K562 (cell line): ENCODE measurements at regions not wholly inside any gene's neighbourhood (a gene's known extent, or its start where the extent isn't known, plus 50 kb on each side); places are given as distances from the start of the nearest gene placed in this dataset.

Source experiments
- ATAC-seq: fragments of 200-7000 bp; cut with Tn5 transposase; 3 replicates; pipeline ENCODE4 v1.9.1; 2020; ENCODE audit warnings: moderate library complexity
- BruUV-seq: library from RNA; stranded (reverse); fragments of 400-500 nt; replicated peaks from 2 replicates; lab custom pipeline; 2021; lab: Mats Ljungman, UMichigan
- CTCF ChIA-PET: fragments of 300-600 bp; formaldehyde crosslinking; extraction: SDS; loops from one replicate; lab custom pipeline; 2021; ENCODE audit warnings: low intra/inter-chr PET ratio; lab: Yijun Ruan, JAX
- POLR2A ChIA-PET: fragments of 300-600, 350-650 bp; sonication (Branson Sonifier 250); formaldehyde crosslinking; extraction: SDS; loops from one replicate; lab custom pipeline; 2021; ENCODE audit warnings: antibody characterized with exemption, inconsistent platforms; lab: Yijun Ruan, JAX
- DNase-seq, 4 experiments: peaks; one replicate each; pipeline versions ENCODE4 v3.0.0 to v3.0.0-alpha.2; 2011 to 2018; ENCODE audit warnings: low spot score in 3 of 4, mixed read lengths in 3 of 4; ENCODE audit errors: extremely low read depth in 1 of 4
- FAIRE-seq: peaks from 2 replicates; lab custom pipeline; 2011; peaks lifted over from hg19 to GRCh38; lab: Jason Lieb, UNC
- H2AFZ ChIP-seq: 2 replicates; pipeline ENCODE4 v1.6.0; 2011; ENCODE audit warnings: low read depth, low read length, control low read depth, inconsistent platforms
- H3K27ac ChIP-seq: fragments of 200-600 bp; 3 replicates; pipeline ENCODE4 v1.8.0; 2011; ENCODE audit warnings: low read depth, mild to moderate bottlenecking, control low read depth, inconsistent platforms, low read length, moderate library complexity, mixed read lengths; ENCODE audit errors: extremely low read depth
- H3K27me3 ChIP-seq, 2 experiments: fragments of 300-600 bp in 1 of 2; 2 replicates in 1 of 2; 3 replicates in 1 of 2; pipeline versions ENCODE4 v1.6.0 to v1.8.0; 2011; ENCODE audit warnings: inconsistent platforms in 2 of 2, low read length in 2 of 2, mild to moderate bottlenecking in 1 of 2, mixed read lengths in 1 of 2, moderate library complexity in 1 of 2; ENCODE audit not compliant: control insufficient read depth in 2 of 2, insufficient read depth in 2 of 2
- H3K36me3 ChIP-seq: fragments of 300-600 bp; 3 replicates; pipeline ENCODE4 v1.8.0; 2011; ENCODE audit warnings: mild to moderate bottlenecking, low read length, inconsistent platforms; ENCODE audit not compliant: control insufficient read depth, insufficient read depth
- H3K4me1 ChIP-seq, 2 experiments: fragments of 200-600 bp in 1 of 2; replicated peaks in 1 of 2; 2 replicates in 1 of 2; 3 replicates in 1 of 2; pipeline versions ENCODE4 v1.5.1 to v1.8.0; 2011; ENCODE audit warnings: inconsistent platforms in 2 of 2, low read length in 2 of 2, mild to moderate bottlenecking in 1 of 2, mixed read lengths in 1 of 2, moderate library complexity in 1 of 2; ENCODE audit not compliant: control insufficient read depth in 2 of 2, insufficient read depth in 2 of 2
- H3K4me2 ChIP-seq: 2 replicates; pipeline ENCODE4 v1.6.1; 2011; ENCODE audit warnings: low read length, control low read depth, inconsistent platforms, mixed read lengths; ENCODE audit not compliant: insufficient read depth
- H3K4me3 ChIP-seq: fragments of 200-600 bp; sonication (generic), shearing (Covaris generic); 2 replicates; pipeline ENCODE4 v1.5.1; 2016; ENCODE audit warnings: control low read depth, inconsistent platforms
- H3K79me2 ChIP-seq: fragments of 200-600 bp; 3 replicates; pipeline ENCODE4 v1.8.0; 2011; ENCODE audit warnings: low read length, inconsistent platforms; ENCODE audit not compliant: control insufficient read depth, insufficient read depth
- H3K9ac ChIP-seq, 2 experiments: 2 replicates each; pipeline versions ENCODE4 v1.6.0 to v1.6.1; 2011; ENCODE audit warnings: low read depth in 2 of 2, low read length in 2 of 2, control low read depth in 1 of 2, inconsistent platforms in 1 of 2, mild to moderate bottlenecking in 1 of 2, mixed read lengths in 1 of 2; ENCODE audit not compliant: insufficient read depth in 1 of 2
- H3K9me1 ChIP-seq: one replicate; pipeline ENCODE4 v1.6.0; 2011; ENCODE audit warnings: inconsistent platforms, mild to moderate bottlenecking, low read length, moderate library complexity; ENCODE audit not compliant: control insufficient read depth, insufficient read depth
- H3K9me3 ChIP-seq: replicated peaks from 2 replicates; pipeline ENCODE4 v1.5.1; 2011; ENCODE audit warnings: low read depth, low read length, inconsistent platforms; ENCODE audit not compliant: control insufficient read depth, insufficient read depth
- H4K20me1 ChIP-seq: replicated peaks from 2 replicates; pipeline ENCODE4 v1.6.1; 2011; ENCODE audit warnings: low read length, inconsistent platforms, mixed read lengths; ENCODE audit not compliant: control insufficient read depth, insufficient read depth
- GATAD2A ChIP-seq: fragments of 450-650 bp; IDR thresholded peaks from 2 replicates; pipeline ENCODE4 v1.6.1; 2017
- HMGN3 ChIP-seq: IDR thresholded peaks from 2 replicates; pipeline ENCODE4 v1.6.1; 2011; ENCODE audit warnings: borderline replicate concordance, low read depth, mild to moderate bottlenecking, mixed read lengths, low read length; ENCODE audit not compliant: insufficient read length; ENCODE audit errors: extremely low read depth
- MBD2 ChIP-seq: sonication (generic); IDR thresholded peaks from 2 replicates; pipeline ENCODE4 v1.6.1; 2016; ENCODE audit warnings: low read depth, borderline replicate concordance
- MCM2 ChIP-seq: fragments of 450-650 bp; IDR thresholded peaks from 2 replicates; pipeline ENCODE4 v1.6.1; 2017; ENCODE audit warnings: low read depth, mild to moderate bottlenecking
- SRSF1 ChIP-seq: fragments of 200-400 bp; formaldehyde crosslinking; IDR thresholded peaks from 2 replicates; pipeline ENCODE4 v1.6.1; 2017; ENCODE audit warnings: mild to moderate bottlenecking, low read depth, low read length, moderate library complexity
- TAF7 ChIP-seq: fragments of 450-650 bp; IDR thresholded peaks from 2 replicates; pipeline ENCODE4 v1.6.1; 2016; ENCODE audit warnings: missing genetic modification characterization, missing compliant biosample characterization
- TARDBP ChIP-seq: fragments of 450-650 bp; IDR thresholded peaks from 2 replicates; pipeline ENCODE4 v1.6.1; 2016
- YY1 ChIP-seq, 3 experiments: IDR thresholded peaks; 2 replicates each; pipeline ENCODE4 v1.6.1; 2011; ENCODE audit warnings: low read length in 2 of 3, mild to moderate bottlenecking in 2 of 3, moderate library complexity in 2 of 3, borderline replicate concordance in 1 of 3, control low read depth in 1 of 3, low read depth in 1 of 3; ENCODE audit not compliant: insufficient read depth in 3 of 3, insufficient replicate concordance in 2 of 3, control insufficient read depth in 1 of 3, insufficient read length in 1 of 3; ENCODE audit errors: extremely low read depth in 1 of 3
- WGBS: fragments of 100-300 bp; shearing (Covaris generic); methylation state at CpG from one replicate; pipeline ENCODE4 v1.1.6; 2016; ENCODE audit warnings: low coverage, mixed read lengths; ENCODE audit not compliant: insufficient coverage; ENCODE audit errors: missing lambda C conversion rate; 5-methylcytosine and 5-hydroxymethylcytosine counted together
- in situ Hi-C: fragments of 300-500 bp; cut with MboI; formaldehyde crosslinking; loops from 4 replicates; pipeline ENCODE4 v1.15.0; 2018; ENCODE audit warnings: inconsistent platforms, mixed read lengths
- intact Hi-C: fragments of 100-400 bp; cut with micrococcal nuclease; formaldehyde crosslinking; loops from 2 replicates; pipeline ENCODE4 v1.14.2; 2022
- TF ChIP-seq, protein P1 (sequence below): fragments of 200-400 bp; formaldehyde crosslinking; IDR thresholded peaks from 2 replicates; pipeline ENCODE4 v1.6.1; 2017; ENCODE audit warnings: mild to moderate bottlenecking, low read depth, low read length, moderate library complexity
- TF ChIP-seq, protein P2 (sequence below): fragments of 450-650 bp; IDR thresholded peaks from one replicate; pipeline ENCODE4 v1.6.1; 2018; ENCODE audit warnings: mild to moderate bottlenecking, moderate library complexity; ENCODE audit not compliant: partially characterized antibody
- TF ChIP-seq, protein P3 (sequence below), 3 experiments: fragments of 200-800 bp in 1 of 3; sonication (Bioruptor generic) in 1 of 3; sonication (generic) in 1 of 3; formaldehyde crosslinking in 1 of 3; IDR thresholded peaks; 2 replicates each; pipeline versions ENCODE4 v1.6.1 to v1.8.0; 2016 to 2022; ENCODE audit warnings: mild to moderate bottlenecking in 2 of 3, missing compliant biosample characterization in 2 of 3, missing genetic modification characterization in 2 of 3, missing genetic modification reagents in 1 of 3
- TF ChIP-seq, protein P4 (sequence below): fragments of 250-450 bp; sonication (Bioruptor Pico); IDR thresholded peaks from 2 replicates; pipeline ENCODE4 v1.4.0; 2020; ENCODE audit warnings: borderline replicate concordance
- TF ChIP-seq, protein P5 (sequence below): fragments of 450-650 bp; IDR thresholded peaks from 2 replicates; pipeline ENCODE4 v1.6.1; 2016; ENCODE audit warnings: borderline replicate concordance

DNA sequence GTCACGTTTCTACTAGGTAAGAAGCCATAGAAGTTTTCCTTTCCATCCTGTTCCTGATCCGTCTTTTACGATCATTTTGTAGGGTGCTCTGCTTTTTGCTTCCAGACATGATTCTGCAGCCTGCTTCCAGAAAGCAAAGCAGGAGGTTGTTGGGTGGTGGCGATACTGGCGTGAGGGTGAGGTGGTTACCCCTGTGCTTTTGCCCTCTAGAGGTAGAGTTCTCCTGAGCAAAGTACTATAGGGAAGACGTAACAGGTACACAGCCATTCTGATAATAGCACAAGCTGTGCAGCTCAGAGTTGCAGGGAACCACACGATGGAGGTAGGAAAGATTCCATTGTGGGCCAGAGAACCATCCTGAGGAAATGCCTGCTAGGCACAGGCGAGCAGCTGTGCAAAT lies 186.0 kb downstream of the PAH start:
- Histone ChIP-seq H3K79me2 (no peaks in the 10 kb centered on the region), H4K20me1 (no peaks in the 10 kb centered on the region), H3K9ac (no peak overlapping the region), H2AFZ (no peak overlapping the region), H3K36me3 (no peaks in the 10 kb centered on the region), H3K9me3 (no peaks in the 10 kb centered on the region), H3K9me1 (no peaks in the 10 kb centered on the region), H3K4me2 (no peak overlapping the region), H3K27ac (no peak overlapping the region), H3K27me3 (no peaks in the 10 kb centered on the region), H3K4me1 (no peaks in the 10 kb centered on the region), H3K4me3 (no peak overlapping the region)
- in situ Hi-C loops, result no loop called here
- WGBS, result 4% methylated on average over 8 of the region's 8 CpGs
- BruUV-seq, result no TSS peak
- DNase-seq, result no peak
- ChIA-PET CTCF (no interaction called here), POLR2A (no interaction called here)
- intact Hi-C loops, result no loop called here
- no peak for ATAC-seq
- no peak for FAIRE-seq
- TF ChIP-seq TARDBP, result no peak
- TF ChIP-seq SRSF1, result no peak
- TF ChIP-seq YY1 (IDR thresholded peaks at IDR 0.05; ENCODE audit: borderline replicate concordance in 1 of 3, control insufficient read depth in 1 of 3, extremely low read depth in 1 of 3, insufficient read depth in 3 of 3, insufficient read length in 1 of 3, insufficient replicate concordance in 2 of 3, low read depth in 1 of 3, low read length in 2 of 3), result no peak
- TF ChIP-seq, protein P1, sequence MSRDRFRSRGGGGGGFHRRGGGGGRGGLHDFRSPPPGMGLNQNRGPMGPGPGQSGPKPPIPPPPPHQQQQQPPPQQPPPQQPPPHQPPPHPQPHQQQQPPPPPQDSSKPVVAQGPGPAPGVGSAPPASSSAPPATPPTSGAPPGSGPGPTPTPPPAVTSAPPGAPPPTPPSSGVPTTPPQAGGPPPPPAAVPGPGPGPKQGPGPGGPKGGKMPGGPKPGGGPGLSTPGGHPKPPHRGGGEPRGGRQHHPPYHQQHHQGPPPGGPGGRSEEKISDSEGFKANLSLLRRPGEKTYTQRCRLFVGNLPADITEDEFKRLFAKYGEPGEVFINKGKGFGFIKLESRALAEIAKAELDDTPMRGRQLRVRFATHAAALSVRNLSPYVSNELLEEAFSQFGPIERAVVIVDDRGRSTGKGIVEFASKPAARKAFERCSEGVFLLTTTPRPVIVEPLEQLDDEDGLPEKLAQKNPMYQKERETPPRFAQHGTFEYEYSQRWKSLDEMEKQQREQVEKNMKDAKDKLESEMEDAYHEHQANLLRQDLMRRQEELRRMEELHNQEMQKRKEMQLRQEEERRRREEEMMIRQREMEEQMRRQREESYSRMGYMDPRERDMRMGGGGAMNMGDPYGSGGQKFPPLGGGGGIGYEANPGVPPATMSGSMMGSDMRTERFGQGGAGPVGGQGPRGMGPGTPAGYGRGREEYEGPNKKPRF, result no peak
- no peak for TF ChIP-seq MBD2
- no peak for TF ChIP-seq MCM2
- TF ChIP-seq GATAD2A, result no peak
- TF ChIP-seq TAF7 (tag), result no peak
- TF ChIP-seq, protein P2, sequence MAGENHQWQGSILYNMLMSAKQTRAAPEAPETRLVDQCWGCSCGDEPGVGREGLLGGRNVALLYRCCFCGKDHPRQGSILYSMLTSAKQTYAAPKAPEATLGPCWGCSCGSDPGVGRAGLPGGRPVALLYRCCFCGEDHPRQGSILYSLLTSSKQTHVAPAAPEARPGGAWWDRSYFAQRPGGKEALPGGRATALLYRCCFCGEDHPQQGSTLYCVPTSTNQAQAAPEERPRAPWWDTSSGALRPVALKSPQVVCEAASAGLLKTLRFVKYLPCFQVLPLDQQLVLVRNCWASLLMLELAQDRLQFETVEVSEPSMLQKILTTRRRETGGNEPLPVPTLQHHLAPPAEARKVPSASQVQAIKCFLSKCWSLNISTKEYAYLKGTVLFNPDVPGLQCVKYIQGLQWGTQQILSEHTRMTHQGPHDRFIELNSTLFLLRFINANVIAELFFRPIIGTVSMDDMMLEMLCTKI, result no peak
- TF ChIP-seq HMGN3, result no peak
- TF ChIP-seq, protein P3, sequence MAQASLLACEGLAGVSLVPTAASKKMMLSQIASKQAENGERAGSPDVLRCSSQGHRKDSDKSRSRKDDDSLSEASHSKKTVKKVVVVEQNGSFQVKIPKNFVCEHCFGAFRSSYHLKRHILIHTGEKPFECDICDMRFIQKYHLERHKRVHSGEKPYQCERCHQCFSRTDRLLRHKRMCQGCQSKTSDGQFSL (CRISPR knock-in tag; IDR thresholded peaks at IDR 0.05), result no peak
- TF ChIP-seq, protein P3 (tag; IDR thresholded peaks at IDR 0.05), result no peak
- TF ChIP-seq, protein P4, sequence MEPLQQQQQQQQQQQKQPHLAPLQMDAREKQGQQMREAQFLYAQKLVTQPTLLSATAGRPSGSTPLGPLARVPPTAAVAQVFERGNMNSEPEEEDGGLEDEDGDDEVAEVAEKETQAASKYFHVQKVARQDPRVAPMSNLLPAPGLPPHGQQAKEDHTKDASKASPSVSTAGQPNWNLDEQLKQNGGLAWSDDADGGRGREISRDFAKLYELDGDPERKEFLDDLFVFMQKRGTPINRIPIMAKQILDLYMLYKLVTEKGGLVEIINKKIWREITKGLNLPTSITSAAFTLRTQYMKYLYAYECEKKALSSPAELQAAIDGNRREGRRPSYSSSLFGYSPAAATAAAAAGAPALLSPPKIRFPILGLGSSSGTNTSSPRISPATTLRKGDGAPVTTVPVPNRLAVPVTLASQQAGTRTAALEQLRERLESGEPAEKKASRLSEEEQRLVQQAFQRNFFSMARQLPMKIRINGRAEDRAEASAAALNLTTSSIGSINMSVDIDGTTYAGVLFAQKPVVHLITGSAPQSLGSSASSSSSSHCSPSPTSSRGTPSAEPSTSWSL (CRISPR knock-in tag), result no peak
- TF ChIP-seq, protein P5, sequence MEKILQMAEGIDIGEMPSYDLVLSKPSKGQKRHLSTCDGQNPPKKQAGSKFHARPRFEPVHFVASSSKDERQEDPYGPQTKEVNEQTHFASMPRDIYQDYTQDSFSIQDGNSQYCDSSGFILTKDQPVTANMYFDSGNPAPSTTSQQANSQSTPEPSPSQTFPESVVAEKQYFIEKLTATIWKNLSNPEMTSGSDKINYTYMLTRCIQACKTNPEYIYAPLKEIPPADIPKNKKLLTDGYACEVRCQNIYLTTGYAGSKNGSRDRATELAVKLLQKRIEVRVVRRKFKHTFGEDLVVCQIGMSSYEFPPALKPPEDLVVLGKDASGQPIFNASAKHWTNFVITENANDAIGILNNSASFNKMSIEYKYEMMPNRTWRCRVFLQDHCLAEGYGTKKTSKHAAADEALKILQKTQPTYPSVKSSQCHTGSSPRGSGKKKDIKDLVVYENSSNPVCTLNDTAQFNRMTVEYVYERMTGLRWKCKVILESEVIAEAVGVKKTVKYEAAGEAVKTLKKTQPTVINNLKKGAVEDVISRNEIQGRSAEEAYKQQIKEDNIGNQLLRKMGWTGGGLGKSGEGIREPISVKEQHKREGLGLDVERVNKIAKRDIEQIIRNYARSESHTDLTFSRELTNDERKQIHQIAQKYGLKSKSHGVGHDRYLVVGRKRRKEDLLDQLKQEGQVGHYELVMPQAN, result no peak
